GM18868 (cell line): ENCODE measurements at regions not wholly inside any gene's neighbourhood (a gene's known extent, or its start where the extent isn't known, plus 50 kb on each side); places are given as distances from the start of the nearest gene placed in this dataset.
A peak's percentile ranks its signal among the peaks of the same experiment; 100 is the strongest.

ENCODE experiments used
- ATAC-seq: cut with Tn5 transposase; IDR thresholded peaks from one replicate; pipeline ENCODE4 v1.9.1; 2021; ENCODE audit warnings: mild to moderate bottlenecking, moderate library complexity; ENCODE audit not compliant: unreplicated experiment

GRCh38 chr2:134155134-134155533 lies 98.7 kb upstream of the MGAT5 start:
- ATAC-seq = peak; percentile 72

DNA sequence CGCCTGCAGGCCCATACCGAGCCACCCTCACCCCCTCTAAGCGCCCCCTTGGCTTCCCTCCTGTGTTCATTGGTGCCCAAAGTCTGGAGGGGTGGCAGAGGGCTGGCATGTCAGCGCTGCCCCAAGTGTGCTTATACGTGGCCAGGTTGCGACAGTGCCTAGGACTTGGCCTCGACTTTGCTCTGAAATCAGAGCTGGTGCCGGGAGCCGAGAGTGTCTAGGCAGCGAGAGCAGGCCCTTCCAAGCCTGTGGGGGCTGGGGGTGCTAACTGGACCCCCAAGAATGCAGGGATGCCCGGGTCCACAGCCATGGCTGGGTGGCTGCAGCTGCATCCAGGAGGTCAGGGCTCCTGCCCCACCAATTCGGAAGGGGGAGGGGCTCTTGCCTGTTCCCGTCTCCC lies 95.6 kb upstream of the MGAT5 start:
- no peak for ATAC-seq

GRCh38 chr2:134161170-134161547 lies 92.7 kb upstream of the MGAT5 start:
- no peak for ATAC-seq

DNA sequence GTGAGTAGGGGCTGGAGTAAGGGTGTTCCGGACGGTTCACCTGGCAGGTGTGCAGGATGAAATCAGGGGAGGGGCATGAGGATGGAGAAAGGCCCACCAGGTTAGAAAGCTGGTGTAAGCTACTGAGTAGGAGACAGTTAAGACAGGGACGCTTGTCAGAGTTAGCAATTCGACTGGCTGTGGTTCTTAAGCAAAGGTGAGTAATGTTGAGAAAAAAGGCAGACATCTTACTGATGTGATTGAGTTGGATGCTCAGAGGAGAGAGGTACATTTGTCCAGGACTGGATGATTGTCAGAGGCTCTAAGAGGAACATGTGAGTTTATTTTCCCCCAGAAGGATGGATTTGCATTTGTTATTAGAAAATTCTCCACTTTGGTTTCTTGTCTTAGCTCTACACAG lies 90.5 kb upstream of the MGAT5 start:
- no peak for ATAC-seq

GRCh38 chr2:134164306-134164705 lies 89.6 kb upstream of the MGAT5 start:
- no peak for ATAC-seq

GRCh38 chr2:134167015-134167414 lies 86.9 kb upstream of the MGAT5 start:
- ATAC-seq = peak; percentile 26

GRCh38 chr2:134169788-134170187 lies 84.1 kb upstream of the MGAT5 start:
- peak; percentile 85 for ATAC-seq

DNA sequence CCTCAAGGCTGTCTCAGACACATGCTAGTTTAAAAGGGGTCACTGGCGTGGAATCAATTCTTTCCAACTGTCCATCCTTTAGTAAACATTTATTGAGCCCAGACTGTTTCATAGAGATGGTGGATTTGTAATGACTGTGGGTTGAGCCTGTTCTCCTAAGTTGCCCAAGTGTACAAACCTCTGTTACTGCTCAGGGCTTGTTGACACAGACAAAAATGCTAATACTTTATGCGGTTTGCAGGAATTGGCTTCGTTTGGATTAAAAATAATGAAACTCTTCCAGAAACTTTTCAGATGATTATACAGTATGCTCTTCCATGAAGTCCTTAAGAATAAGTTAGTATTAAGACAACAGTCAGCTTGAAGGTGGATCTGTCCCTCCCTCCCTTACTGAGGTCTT lies 83.6 kb upstream of the MGAT5 start:
- ATAC-seq = peak; percentile 10

DNA sequence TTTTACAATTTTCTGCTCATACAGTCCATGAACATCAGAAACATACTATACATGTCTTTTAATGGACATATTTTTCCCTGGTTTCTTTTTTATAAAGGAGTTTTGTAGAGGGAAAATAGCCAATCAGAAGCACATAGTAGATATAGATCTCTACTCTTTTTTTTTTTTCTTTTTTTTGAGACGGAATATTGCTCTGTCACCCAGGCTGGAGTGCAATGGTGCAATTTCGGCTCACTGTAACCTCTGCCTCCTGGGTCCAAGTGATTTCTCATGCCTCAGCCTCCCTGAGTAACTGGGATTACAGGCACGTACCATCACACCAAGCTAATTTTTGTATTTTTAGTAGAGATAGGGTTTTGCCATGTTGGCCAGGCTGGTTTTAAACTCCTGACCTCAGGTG lies 83.2 kb upstream of the MGAT5 start:
- no peak for ATAC-seq

DNA sequence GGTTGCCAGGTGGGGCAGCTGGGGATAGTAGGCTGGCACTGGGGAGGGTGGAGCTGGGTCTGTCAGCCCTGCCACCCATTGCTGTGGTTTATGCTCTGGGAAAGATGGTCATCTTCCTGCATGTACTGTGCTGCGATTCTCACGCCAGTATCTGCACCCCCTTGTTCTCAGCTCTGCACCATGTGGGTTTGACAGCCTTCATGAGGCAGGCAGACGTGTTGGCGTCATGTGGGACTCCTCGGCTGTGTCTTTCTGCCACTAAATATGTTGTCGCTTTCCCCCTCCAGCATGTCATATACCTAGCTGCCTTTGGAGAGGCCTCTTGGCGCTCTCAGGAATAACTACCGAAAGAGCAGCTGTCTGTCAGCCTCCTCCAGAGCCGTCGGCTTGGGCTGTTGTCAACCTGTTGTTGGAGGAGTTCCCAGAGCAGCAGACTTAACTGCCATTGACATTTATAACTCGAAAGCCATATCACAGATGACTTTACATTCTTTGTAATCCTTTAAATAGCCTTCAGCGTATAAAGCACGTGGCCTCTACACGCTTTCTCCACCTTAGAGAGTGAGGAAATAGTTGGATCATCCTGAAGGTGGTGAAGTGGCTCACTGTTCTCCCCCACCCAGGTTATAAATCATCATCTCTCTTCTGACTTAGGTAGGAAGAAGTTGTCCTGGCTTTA lies 80.4 kb upstream of the MGAT5 start:
- no peak for ATAC-seq

DNA sequence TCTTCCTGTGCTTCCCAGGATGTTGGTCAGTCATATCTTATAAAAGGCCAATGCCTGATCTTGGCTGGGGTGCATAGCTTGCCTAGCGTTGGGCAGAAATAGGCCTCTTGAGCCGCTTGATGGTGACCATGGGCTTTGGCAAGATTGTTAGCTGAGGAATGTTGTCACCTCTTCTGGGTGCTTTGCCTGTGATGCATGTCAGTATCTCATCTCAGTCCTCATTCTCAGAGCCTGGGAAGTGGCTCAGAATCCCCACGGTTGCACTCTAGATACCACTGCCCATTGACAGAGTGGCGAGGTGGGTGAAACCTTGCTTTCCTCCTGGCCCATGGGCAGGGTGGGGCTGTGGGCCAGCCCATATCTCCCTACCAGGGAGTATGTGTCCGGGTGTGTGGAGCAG lies 79.2 kb upstream of the MGAT5 start:
- no peak for ATAC-seq

- no peak for ATAC-seq
Observed at GRCh38 chr2:134175834-134176233, 78.0 kb upstream of the MGAT5 start.

- no peak for ATAC-seq
Observed at GRCh38 chr2:134177351-134177931, 76.4 kb upstream of the MGAT5 start.

GRCh38 chr2:134178138-134178877 lies 75.6 kb upstream of the MGAT5 start:
- peak; percentile 33 for ATAC-seq

DNA sequence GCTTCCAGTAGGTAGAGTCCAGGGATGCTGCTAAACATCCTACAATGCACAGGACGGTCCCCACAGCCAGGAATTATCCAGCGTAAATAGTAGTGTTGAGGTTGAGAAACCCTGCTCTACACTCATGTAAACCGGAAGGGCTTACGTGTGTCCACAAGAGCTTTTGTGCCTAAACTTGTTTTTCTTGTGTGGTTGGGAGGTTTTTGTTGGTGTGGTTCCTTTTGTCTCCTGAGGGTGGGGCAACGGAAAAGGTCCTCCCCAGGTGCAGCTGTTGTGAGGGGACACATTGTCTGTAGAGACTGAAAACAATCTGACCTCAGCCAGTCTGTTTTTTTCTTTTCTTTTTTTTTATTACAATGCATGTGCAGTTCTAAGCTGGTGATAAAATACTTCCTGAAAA lies 72.7 kb upstream of the MGAT5 start:
- peak; percentile 55 for ATAC-seq

DNA sequence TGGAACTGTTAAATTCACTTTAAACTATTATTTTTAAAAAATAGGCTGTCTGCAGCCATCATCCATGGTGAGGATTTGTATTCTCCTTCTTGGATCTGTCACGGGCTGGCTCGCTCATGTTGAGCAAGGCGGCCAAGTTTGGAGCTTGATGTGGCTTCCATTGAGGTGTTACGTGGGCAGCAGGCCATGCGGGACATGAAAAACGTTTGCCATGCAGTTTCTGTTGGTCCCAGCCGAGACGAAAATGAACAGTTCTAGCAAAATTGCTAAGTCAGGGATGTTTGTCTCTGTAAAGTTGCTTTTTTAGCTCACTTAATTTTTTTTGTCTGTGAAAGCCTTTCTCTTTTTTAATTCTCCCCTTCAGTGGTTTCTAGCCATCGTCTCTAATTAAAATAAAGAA lies 70.2 kb upstream of the MGAT5 start:
- ATAC-seq = no peak

DNA sequence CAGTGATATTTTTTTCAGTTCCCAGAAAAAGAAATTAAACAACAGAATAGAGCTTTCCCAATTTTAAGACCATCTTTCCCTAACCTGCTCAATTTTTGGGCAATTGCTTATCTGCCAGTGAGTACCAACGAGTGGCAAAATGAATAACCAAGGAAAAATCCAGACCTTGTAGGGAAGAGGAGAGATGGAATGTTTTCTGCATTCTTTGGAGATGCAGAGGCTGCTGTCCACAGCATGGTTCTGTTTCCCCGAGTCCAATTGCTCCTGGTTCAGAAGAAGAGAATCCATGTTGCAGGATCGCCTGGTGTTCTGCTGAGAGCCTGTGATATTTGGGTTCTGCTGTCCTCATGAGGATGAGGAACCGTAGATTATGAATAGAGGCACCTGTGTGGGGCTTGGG lies 68.2 kb upstream of the MGAT5 start:
- no peak for ATAC-seq

DNA sequence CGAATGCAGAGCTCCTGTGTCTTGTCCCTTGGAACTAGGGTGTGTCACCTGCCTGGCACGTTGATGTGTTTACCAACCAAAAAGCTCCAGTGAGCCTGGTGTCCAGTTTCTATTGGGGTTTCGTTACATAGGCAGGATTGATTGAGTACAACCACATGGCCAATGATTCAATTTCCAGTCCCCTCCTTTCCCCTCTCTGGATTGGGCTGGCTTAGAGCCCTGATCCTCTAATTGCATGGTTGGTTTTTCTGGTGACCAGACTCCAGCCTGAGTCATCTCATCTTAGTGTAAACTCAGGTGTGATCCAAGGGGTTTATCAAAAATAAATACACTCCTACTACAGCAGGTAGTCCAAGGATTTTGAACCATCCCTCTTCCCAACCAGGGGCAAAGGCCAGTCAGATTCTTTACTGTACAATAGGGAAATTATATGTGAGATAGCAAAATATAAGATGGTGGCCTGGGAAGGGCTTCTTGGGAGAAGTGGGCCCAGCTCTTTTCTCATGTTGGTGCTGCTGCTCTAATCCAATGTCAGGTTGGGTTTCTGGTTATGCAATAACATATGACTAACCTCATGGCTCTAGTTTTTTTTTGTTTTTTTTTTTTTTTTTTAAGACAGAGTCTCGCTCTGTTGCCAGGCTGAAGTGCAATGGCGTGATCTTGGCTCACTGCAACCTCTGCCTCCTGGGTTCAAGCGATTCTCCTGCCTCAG lies 64.7 kb upstream of the MGAT5 start:
- ATAC-seq = no peak

DNA sequence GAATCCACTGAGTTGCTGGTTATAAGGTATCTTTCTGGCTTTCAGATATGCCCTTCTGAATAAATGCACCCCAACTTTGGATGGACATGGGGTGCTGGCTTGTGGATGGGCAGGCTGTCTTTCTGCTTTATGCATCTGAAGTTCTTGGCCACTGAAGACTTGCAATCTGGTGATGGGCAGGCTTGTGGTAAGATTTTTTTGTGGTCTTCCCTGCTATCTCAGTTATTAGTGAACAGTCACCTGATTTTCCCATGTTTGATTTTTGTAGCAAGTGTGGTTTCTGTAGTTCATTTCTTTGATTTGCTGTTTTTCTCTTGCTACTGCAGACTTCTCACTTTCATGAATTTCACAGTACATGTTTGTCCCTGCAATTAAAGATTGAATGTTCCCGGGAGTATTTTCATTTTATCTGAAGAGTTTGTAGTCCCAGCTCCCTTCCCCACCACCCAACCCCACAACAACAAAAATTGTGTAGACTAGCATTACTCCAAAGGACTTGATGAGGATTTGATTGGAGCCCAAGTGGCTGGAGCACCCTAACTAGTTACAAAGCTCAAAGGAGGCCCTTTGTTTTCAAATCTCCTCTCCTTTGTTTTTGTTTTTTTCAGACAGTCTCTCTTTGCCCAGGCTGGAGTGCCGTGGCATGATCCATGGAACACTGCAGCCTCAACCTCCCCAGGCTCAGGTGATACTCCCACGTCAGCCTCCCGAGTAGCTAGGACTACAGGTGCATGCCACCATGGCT lies 63.6 kb upstream of the MGAT5 start:
- ATAC-seq = no peak

DNA sequence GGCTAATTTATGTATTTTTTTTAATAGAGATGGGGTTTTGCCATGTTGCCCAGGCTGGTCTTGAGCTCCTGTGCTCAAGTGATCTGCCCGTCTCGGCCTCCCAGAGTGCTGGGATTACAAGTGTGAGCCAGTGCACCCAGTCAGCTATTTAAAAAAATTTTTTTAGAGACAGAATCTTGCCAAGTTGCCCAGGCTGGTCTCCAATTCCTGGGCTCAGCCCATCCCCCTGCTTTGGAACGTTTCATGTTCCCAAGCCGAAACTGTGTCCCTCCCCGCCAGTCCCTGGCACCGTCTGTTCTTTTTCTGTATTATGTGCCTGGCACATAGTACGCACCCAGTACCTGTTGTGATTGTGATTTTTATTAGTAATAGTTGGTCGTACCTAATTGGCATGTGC lies 63.1 kb upstream of the MGAT5 start:
- no peak for ATAC-seq

DNA sequence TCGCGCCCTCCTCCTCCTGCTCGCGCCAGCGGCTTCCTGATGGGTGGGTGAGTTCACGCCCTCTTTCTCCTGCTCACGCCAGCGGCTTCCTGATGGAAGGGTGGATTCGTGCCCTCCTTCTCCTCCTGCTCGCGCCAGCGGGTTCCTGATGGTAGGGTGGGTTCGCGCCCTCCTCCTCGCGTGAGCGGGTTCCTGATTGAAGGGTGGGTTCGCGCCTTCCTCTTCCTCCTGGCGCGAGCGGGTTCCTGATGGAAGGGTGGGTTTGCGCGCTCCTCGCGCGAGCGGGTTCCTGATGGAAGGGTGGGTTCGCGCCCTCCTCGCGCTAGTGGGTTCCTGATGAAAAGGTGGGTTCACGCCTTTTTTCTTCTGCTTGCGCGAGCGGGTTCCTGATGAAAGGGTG lies 62.0 kb upstream of the MGAT5 start:
- no peak for ATAC-seq
